Neural crest cell (in vitro differentiated cells): ENCODE measurements at regions not wholly inside any gene's neighbourhood (a gene's known extent, or its start where the extent isn't known, plus 50 kb on each side); places are given as distances from the start of the nearest gene placed in this dataset.

ENCODE experiments used
- DNase-seq: peaks from one replicate; pipeline ENCODE4 v3.0.0; 2021; ENCODE audit warnings: low read depth, mixed read lengths, low spot score
- H3K27ac Mint-ChIP-seq: one replicate; pipeline ENCODE4 v1.8.0; 2021; ENCODE audit warnings: mild to moderate bottlenecking, mixed read lengths; ENCODE audit not compliant: unreplicated experiment
- H3K27me3 Mint-ChIP-seq: 2 replicates; pipeline ENCODE4 v1.8.0; 2021; ENCODE audit warnings: low read depth, mild to moderate bottlenecking, mixed read lengths
- H3K36me3 Mint-ChIP-seq: 2 replicates; pipeline ENCODE4 v1.8.0; 2021; ENCODE audit warnings: low read depth, mild to moderate bottlenecking, mixed read lengths
- H3K4me1 Mint-ChIP-seq: 2 replicates; pipeline ENCODE4 v1.8.0; 2021; ENCODE audit warnings: mixed read lengths
- H3K4me3 Mint-ChIP-seq: one replicate; pipeline ENCODE4 v1.8.0; 2021; ENCODE audit warnings: mild to moderate bottlenecking, mixed read lengths
- H3K9me3 Mint-ChIP-seq: 2 replicates; pipeline ENCODE4 v1.8.0; 2021; ENCODE audit warnings: mixed read lengths
- CTCF ChIP-seq: fragments of 200-600 bp; sonication (generic); conservative IDR thresholded peaks from 2 replicates; pipeline ENCODE4 v1.5.0; 2021; ENCODE audit warnings: antibody characterized with exemption, mild to moderate bottlenecking

- no peak for DNase-seq
- TF ChIP-seq CTCF, result no peak
- H3K27ac Mint-ChIP-seq, result no peak overlapping the region
- no peak overlapping the region for H3K4me3 Mint-ChIP-seq
- H3K4me1 Mint-ChIP-seq, result no peaks in the 10 kb centered on the region
- H3K36me3 Mint-ChIP-seq, result peaks cover 2% of the 10 kb centered on the region
- peaks cover 9% of the 10 kb centered on the region for H3K9me3 Mint-ChIP-seq
- no peaks in the 10 kb centered on the region for H3K27me3 Mint-ChIP-seq
Measured at GRCh38 chr3:152037297-152037696, 163.9 kb downstream of the SUCNR1 start.

GRCh38 chr3:152037953-152038352, 164.5 kb downstream of the SUCNR1 start:
- no peaks in the 10 kb centered on the region for H3K27me3 Mint-ChIP-seq
- H3K27ac Mint-ChIP-seq, result no peak overlapping the region
- TF ChIP-seq CTCF, result no peak
- no peak overlapping the region for H3K4me3 Mint-ChIP-seq
- no peaks in the 10 kb centered on the region for H3K4me1 Mint-ChIP-seq
- DNase-seq, result no peak
- H3K36me3 Mint-ChIP-seq, result peaks cover 2% of the 10 kb centered on the region
- H3K9me3 Mint-ChIP-seq, result peaks cover 9% of the 10 kb centered on the region

GRCh38 chr3:152038490-152038889, 165.0 kb downstream of the SUCNR1 start:
- no peaks in the 10 kb centered on the region for H3K27me3 Mint-ChIP-seq
- no peak for DNase-seq
- no peak overlapping the region for H3K27ac Mint-ChIP-seq
- no peak overlapping the region for H3K4me3 Mint-ChIP-seq
- TF ChIP-seq CTCF, result no peak
- no peaks in the 10 kb centered on the region for H3K4me1 Mint-ChIP-seq
- peaks cover 2% of the 10 kb centered on the region for H3K36me3 Mint-ChIP-seq
- peaks cover 7% of the 10 kb centered on the region for H3K9me3 Mint-ChIP-seq

DNA sequence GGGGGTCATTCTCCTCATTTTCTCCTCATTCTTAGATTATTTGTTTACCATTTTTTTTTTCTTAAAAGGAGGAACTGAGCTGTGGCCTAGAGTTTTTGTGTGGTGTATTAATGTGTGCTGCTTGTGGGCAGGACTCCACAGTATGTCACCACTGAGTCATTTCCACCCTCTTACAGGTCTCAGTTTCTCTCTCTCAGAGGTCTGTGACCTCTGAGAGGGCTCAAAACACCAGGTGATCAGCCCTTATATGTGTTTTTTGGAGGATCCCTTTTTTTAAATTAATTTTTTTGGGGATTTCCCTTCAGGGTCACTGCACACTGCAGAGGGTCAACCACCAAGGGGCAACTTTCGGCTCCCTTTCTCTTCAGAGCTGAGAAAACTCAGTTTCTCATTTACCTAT, 166.4 kb downstream of the SUCNR1 start:
- Mint-ChIP-seq H3K36me3 (no peaks in the 10 kb centered on the region), H3K4me3 (no peak overlapping the region), H3K9me3 (peaks cover 7% of the 10 kb centered on the region), H3K4me1 (no peaks in the 10 kb centered on the region), H3K27me3 (no peaks in the 10 kb centered on the region), H3K27ac (no peak overlapping the region)
- TF ChIP-seq CTCF, result no peak
- no peak for DNase-seq

DNA sequence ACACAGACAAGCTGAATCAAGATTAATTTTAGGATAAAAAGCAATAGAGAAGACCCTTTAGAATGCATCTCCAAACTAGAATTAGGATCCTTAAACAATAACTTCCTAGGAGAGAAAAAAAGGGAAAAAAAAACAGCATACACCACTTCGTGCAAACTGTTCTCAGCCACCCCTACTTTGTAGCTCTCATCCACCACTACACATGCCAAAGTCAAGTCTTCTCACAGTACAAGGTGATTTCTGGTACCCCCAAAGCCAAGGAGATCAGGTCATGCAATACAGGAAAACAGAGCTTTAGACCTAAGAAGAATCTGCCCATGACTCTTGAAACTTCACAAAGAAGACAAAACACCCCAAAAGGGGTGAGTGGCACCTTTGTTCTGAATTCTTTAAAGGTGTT, 166.9 kb downstream of the SUCNR1 start:
- H3K4me3 Mint-ChIP-seq, result no peak overlapping the region
- peaks cover 3% of the 10 kb centered on the region for H3K9me3 Mint-ChIP-seq
- H3K27me3 Mint-ChIP-seq, result no peaks in the 10 kb centered on the region
- H3K4me1 Mint-ChIP-seq, result no peaks in the 10 kb centered on the region
- H3K27ac Mint-ChIP-seq, result no peak overlapping the region
- no peaks in the 10 kb centered on the region for H3K36me3 Mint-ChIP-seq
- TF ChIP-seq CTCF, result no peak
- no peak for DNase-seq

DNA sequence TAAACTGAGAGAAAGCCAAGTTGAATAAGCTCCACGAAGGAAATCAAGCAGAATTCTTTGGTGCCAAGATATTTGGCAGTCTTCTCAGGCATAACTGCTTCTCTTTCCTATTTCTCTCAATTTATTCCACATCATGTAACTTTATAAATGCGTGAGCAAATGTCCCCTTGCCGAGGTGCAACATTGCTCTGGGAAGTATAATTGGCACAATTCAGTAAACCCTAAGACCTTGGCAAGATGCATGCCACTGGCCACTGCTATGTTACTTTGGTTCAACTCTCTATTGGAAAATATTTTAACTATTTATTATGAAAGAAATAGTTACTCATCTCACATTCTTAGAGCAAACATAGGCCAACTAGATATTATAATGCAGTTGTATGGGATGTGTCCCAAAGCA, 170.2 kb downstream of the SUCNR1 start:
- peaks cover 3% of the 10 kb centered on the region for H3K9me3 Mint-ChIP-seq
- DNase-seq, result no peak
- H3K4me3 Mint-ChIP-seq, result no peak overlapping the region
- TF ChIP-seq CTCF, result no peak
- no peaks in the 10 kb centered on the region for H3K4me1 Mint-ChIP-seq
- H3K27ac Mint-ChIP-seq, result no peak overlapping the region
- H3K27me3 Mint-ChIP-seq, result no peaks in the 10 kb centered on the region
- H3K36me3 Mint-ChIP-seq, result no peaks in the 10 kb centered on the region
